Breast epithelium (tissue), 3 donors: ENCODE measurements at regions not wholly inside any gene's neighbourhood (a gene's known extent, or its start where the extent isn't known, plus 50 kb on each side); places are given as distances from the start of the nearest gene placed in this dataset.

Experiments
- CTCF ChIP-seq, 3 donors: fragments of 450-650 bp; IDR thresholded peaks; one replicate each; pipeline ENCODE4 v1.5.1; 2016 to 2017; ENCODE audit warnings: antibody characterized with exemption in 3 of 3, mild to moderate bottlenecking in 3 of 3, moderate library complexity in 3 of 3
- POLR2A ChIP-seq: fragments of 450-650 bp; IDR thresholded peaks from one replicate; pipeline ENCODE4 v1.6.1; 2016; ENCODE audit warnings: antibody characterized with exemption, mild to moderate bottlenecking, moderate library complexity

GRCh38 chr2:14827226-14828023 is 194.9 kb downstream of the LRATD1 start:
- TF ChIP-seq CTCF (IDR thresholded peaks at IDR 0.05) (no peak), POLR2A (no peak)
